KG1 (cell line): ENCODE measurements at regions not wholly inside any gene's neighbourhood (a gene's known extent, or its start where the extent isn't known, plus 50 kb on each side); places are given as distances from the start of the nearest gene placed in this dataset.

Experiments
- DNase-seq: peaks from one replicate; lab custom pipeline; 2025; lab: John Stamatoyannopoulos, UW

- no peak for DNase-seq
These were observed 413.4 kb downstream of the ANXA1 start for GRCh38 chr9:73565026-73565425.

DNA sequence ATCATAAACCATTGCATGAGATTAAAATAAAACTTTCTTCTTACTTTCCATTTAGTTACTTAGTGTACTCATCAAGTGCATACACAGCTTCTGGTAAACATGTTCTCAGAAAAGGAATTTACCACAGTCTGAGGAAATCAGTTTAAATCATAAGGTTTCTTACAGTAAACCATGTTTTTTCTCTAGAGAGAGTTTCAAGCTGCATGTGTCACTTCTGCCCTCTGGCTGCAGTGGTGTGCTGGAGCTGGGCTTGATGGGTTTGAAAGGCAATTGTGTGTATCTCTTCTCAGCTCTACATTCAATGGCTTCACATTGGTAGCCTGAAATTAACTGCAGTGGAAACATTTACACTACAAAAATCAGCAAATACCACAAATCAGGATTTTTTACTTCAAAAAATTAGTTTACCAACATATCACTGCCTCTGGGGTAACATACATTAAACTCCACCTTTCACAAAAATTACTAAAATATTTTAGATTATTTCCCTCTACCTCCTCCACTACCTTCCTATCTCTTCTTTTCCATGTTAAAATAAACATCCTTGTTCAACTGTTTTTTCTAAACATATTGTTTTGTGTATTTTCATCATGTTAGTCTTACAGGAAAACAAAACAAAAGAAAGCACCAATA is 414.3 kb downstream of the ANXA1 start:
- no peak for DNase-seq

DNA sequence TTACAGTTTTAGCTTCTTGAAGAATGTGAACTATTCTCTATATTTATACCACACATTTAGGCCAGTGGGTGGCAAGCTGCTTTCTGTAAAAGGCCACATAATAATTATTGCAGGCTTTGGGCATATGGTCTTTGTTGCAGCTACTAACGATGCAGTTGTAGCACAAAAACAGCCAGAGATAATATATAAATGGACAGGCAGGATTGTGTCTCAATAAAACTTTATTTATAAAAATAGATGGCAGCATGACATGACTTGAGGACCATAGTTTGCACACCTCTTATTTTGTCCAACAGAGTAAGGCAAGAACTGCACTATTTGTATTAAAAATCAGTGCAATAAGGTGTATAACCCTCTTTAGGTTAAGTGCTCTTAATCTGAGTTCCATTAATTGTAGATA is 415.0 kb downstream of the ANXA1 start:
- no peak for DNase-seq

DNA sequence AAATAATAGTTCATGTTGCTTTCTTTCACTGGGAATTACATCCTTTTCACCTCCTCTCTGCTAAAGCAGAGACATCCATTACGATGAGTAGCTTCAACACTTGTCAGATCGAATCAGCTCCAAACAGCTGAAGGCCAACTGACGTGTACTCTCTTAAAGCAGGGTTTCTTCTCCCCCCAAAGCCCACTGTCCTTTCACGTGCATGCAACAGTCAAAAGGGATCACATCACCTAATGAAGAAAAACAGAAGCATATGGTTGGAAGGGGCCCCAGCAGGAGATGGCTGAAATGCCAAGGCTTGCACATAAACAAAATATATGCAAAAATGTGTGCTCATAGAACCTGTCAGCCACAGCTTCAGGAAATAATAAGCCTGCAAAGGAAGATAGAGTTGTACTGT is 421.6 kb downstream of the ANXA1 start:
- no peak for DNase-seq

GRCh38 chr9:73575101-73576060 is 423.7 kb downstream of the ANXA1 start:
- no peak for DNase-seq

DNA sequence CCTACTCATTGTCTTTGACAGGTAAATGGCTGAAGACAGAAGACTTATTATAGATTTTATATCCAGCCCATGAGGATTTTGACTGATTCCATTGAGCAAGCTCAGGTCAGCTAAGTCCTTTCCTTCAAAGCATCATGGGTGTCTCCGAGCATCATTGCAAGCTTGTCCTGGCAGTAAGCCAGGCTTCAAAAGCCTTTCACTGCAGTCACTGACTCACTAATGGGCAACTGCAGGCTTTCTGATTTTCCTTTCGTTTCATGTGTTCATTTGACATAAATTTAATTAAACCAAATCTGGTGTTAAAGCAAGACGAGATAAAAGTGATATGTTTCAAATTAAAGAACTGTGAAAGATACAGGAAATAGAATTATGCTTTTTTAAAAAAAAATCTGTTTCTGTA is 426.2 kb downstream of the ANXA1 start:
- DNase-seq: no peak

GRCh38 chr9:73579823-73580222 is 428.2 kb downstream of the ANXA1 start:
- no peak for DNase-seq

DNA sequence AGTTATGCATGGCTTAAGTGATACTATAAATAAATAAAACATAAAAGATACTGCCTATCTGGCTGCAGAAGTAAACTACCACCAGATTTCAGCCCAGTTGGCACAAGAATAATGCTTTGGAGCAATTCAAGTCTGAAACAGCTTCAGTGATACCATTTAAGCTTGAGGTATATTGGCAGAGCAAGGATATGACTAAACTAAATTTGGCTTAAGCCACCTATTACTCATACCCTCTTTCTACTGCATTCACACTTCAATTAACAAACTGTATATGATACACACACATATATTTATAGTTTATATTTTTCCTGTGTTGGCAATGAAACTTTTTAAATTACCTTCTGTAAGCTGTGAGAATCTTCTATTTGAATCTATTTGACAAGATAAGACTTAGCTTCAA is 431.9 kb downstream of the ANXA1 start:
- no peak for DNase-seq

- no peak for DNase-seq
These were observed 443.4 kb downstream of the ANXA1 start for GRCh38 chr9:73595036-73595545.

- DNase-seq: no peak
These were observed 444.7 kb downstream of the ANXA1 start for GRCh38 chr9:73596321-73596720.

GRCh38 chr9:73597039-73597438 is 445.4 kb downstream of the ANXA1 start:
- no peak for DNase-seq

- no peak for DNase-seq
These were observed 446.1 kb downstream of the ANXA1 start for GRCh38 chr9:73597771-73598170.

DNA sequence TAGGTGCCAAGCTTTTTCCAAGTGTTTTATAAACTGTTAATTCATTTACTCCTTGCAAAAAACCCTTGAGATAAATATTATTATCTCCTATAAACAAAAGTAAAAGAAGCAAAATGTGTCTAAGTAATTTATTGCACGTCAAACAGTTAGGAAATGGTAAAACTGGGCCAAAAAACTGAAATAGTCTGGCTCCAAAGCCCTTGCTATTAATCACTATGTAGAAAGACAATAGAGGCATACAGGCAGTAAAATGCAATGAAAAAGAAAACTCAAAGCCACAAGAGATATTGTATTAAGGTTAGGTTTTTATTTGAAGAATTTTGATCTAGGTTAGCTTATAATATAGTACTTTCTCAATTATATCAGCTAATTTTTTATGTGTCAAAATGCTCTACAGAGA is 457.7 kb downstream of the ANXA1 start:
- no peak for DNase-seq

GRCh38 chr9:73611032-73611431 is 459.4 kb downstream of the ANXA1 start:
- no peak for DNase-seq

GRCh38 chr9:73613092-73613701 is 461.5 kb downstream of the ANXA1 start:
- no peak for DNase-seq

DNA sequence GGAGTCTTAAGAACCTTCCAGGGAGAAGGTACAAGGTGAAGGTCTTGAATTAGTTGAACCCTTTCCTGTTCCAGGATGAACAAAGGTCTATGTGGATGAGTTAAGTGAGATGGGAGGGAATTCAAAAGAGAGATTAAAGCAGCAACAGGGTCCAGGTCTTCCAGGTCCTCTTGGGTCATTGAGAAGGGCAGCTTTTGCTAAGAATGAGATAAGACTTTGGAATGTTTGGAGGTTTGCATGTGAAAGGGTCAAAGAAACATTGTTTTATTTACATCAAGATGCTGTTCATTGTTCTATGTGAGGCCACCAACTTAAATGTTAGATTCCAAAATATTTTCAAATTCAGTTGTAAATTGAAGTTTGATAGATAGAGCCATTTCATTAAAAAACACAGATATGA is 463.9 kb downstream of the ANXA1 start:
- no peak for DNase-seq

- DNase-seq: no peak
These were observed 465.9 kb downstream of the ANXA1 start for GRCh38 chr9:73617586-73617985.

DNA sequence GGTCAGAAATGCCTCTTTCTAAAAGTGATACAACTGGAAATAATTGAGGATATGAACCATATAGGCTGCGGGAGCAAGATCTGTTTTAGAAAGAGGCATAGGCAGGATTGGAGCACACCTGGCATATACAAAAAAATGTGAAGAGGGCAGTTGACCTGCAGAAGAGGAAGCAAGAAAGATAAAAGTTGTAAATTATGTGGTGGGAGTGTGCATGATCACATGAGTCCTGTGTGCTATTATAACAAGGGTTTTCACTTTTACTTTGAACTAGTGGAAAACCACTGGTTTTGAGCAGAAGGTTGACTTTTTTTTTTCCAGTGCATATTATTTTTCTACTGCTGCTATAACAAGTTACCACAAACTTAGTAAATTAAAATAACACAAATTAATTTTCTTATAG is 489.3 kb downstream of the ANXA1 start:
- DNase-seq: no peak

DNA sequence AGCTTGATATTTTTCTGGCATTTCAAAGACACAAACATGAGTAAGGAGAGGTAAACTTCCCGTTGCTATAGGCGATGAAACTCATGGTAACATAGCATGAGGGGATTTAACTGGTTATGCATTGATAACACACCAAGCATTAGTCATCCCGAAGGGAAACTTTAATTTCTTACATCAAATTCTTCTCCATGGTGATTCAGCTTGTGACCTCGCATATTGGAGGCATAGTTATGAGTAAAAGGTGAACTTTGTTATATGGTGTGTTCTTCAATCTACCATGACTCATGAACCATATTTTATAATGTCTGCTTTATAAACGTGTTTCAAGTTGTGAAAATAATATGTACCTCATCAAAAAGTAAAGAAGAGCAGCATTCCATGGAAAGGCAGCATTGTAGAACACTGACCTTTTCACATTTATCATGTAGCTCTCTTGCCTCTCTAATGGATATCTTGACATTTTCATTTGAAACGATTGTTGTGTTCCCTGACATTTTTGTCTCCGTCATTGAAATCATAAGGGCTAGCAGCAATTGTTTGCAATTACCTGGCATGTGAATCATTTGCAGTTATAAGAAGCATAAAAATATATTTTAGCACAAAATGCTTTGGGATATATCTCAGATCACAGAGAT is 491.8 kb downstream of the ANXA1 start:
- DNase-seq: no peak

GRCh38 chr9:73647560-73647959 is 495.9 kb downstream of the ANXA1 start:
- no peak for DNase-seq

- DNase-seq: no peak
These were observed 497.9 kb downstream of the ANXA1 start for GRCh38 chr9:73649552-73649951.

- DNase-seq: no peak
These were observed 503.7 kb downstream of the ANXA1 start for GRCh38 chr9:73655363-73655762.
